RWPE2 (cell line): ENCODE measurements at regions not wholly inside any gene's neighbourhood (a gene's known extent, or its start where the extent isn't known, plus 50 kb on each side); places are given as distances from the start of the nearest gene placed in this dataset.

Experiments
- ATAC-seq: fragments of 200-7000 bp; cut with Tn5 transposase; 3 replicates; pipeline ENCODE4 v1.9.1; 2021; ENCODE audit warnings: low read depth
- DNase-seq: peaks from one replicate; pipeline ENCODE4 v3.0.0-alpha.2; 2020; ENCODE audit warnings: low spot score
- H3K27ac ChIP-seq: fragments of 450-650 bp; 2 replicates; pipeline ENCODE4 v1.5.1; 2017; ENCODE audit warnings: mild to moderate bottlenecking; ENCODE audit not compliant: poor library complexity, severe bottlenecking
- H3K27me3 ChIP-seq: fragments of 250-450 bp; sonication (Bioruptor Pico); 2 replicates; pipeline ENCODE4 v1.5.1; 2021; ENCODE audit warnings: mild to moderate bottlenecking, moderate library complexity; ENCODE audit not compliant: insufficient read depth, poor library complexity, severe bottlenecking
- H3K36me3 ChIP-seq: fragments of 250-450 bp; sonication (Bioruptor Pico); 2 replicates; pipeline ENCODE4 v1.5.1; 2020; ENCODE audit warnings: low read depth, mild to moderate bottlenecking, moderate library complexity
- H3K4me1 ChIP-seq: fragments of 250-450 bp; sonication (Bioruptor Pico); 2 replicates; pipeline ENCODE4 v1.5.1; 2021; ENCODE audit warnings: mild to moderate bottlenecking, moderate library complexity; ENCODE audit not compliant: insufficient read depth, poor library complexity, severe bottlenecking
- H3K4me3 ChIP-seq: fragments of 250-450 bp; sonication (Bioruptor Pico); 2 replicates; pipeline ENCODE4 v1.5.1; 2021; ENCODE audit warnings: mild to moderate bottlenecking, moderate library complexity; ENCODE audit not compliant: severe bottlenecking
- H3K9me3 ChIP-seq: fragments of 250-450 bp; sonication (Bioruptor Pico); 2 replicates; pipeline ENCODE4 v1.5.1; 2021; ENCODE audit warnings: mild to moderate bottlenecking, moderate library complexity; ENCODE audit not compliant: severe bottlenecking
- CTCF ChIP-seq: fragments of 450-650 bp; IDR thresholded peaks from one replicate; pipeline ENCODE4 v1.5.1; 2017; ENCODE audit warnings: mild to moderate bottlenecking, moderate library complexity; ENCODE audit not compliant: poor library complexity, severe bottlenecking

DNA sequence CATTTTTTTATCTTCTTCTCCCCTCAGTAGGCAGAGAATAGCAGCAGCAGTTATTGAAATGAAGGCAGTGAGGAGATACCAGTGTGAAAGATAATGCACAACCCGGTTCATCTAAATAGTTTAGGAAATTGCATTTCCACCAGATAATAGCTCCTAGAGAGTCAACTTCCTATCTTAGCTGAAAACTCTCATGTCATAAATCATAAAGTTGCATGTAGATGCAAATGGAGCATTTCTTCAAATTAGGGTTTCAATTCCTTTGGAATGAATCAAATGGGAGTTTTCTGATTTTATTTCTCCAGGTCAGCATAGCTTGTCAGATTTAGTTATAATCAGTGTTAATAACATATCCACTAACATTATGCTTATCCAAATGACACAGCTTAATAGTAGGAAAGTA, 335.3 kb downstream of the CNTNAP4 start:
- Histone ChIP-seq H3K27me3 (peaks cover 12% of the 10 kb centered on the region), H3K4me1 (no peaks in the 10 kb centered on the region), H3K27ac (no peak overlapping the region), H3K9me3 (no peaks in the 10 kb centered on the region), H3K4me3 (no peak overlapping the region), H3K36me3 (no peaks in the 10 kb centered on the region)
- DNase-seq (no peak), ATAC-seq (no peak)
- no peak for TF ChIP-seq CTCF

- Histone ChIP-seq H3K4me1 (no peaks in the 10 kb centered on the region), H3K36me3 (no peaks in the 10 kb centered on the region), H3K27ac (no peak overlapping the region), H3K27me3 (peaks cover 14% of the 10 kb centered on the region), H3K4me3 (no peak overlapping the region), H3K9me3 (no peaks in the 10 kb centered on the region)
- TF ChIP-seq CTCF, result no peak
- ATAC-seq (no peak), DNase-seq (no peak)
Measured at GRCh38 chr16:76614269-76614668, 337.1 kb downstream of the CNTNAP4 start.

DNA sequence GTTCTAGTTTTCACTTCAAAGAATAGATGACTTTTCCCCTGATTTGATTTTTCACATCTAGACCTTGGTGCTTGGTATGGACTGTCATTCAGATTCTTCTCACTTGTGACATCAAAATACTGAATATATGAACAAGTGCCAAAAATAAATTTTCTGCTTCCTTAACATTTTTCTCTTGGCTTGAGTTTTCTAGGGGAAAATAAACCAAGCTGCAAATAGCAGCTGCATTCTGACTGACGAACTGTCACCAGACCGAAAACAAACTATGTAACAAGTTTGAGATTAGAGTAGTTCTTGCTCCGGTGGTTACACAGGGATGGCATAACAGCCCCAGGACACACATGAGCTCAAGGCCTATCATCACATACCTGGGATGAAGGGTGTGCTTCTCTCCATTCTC, 345.7 kb downstream of the CNTNAP4 start:
- TF ChIP-seq CTCF, result no peak
- no peaks in the 10 kb centered on the region for H3K9me3 ChIP-seq
- DNase-seq (no peak), ATAC-seq (no peak)
- H3K27ac ChIP-seq, result no peak overlapping the region
- peaks cover 2% of the 10 kb centered on the region for H3K27me3 ChIP-seq
- no peaks in the 10 kb centered on the region for H3K36me3 ChIP-seq
- H3K4me3 ChIP-seq, result no peak overlapping the region
- H3K4me1 ChIP-seq, result no peaks in the 10 kb centered on the region

GRCh38 chr16:76634847-76635697, 357.9 kb downstream of the CNTNAP4 start:
- no peak for TF ChIP-seq CTCF
- peaks cover 3% of the 10 kb centered on the region for H3K9me3 ChIP-seq
- no peak overlapping the region for H3K4me3 ChIP-seq
- H3K27me3 ChIP-seq, result peaks cover 4% of the 10 kb centered on the region
- H3K36me3 ChIP-seq, result no peaks in the 10 kb centered on the region
- ATAC-seq, result no peak
- no peaks in the 10 kb centered on the region for H3K4me1 ChIP-seq
- DNase-seq, result no peak
- no peak overlapping the region for H3K27ac ChIP-seq

GRCh38 chr16:76639685-76640289, 362.6 kb downstream of the CNTNAP4 start:
- peak; percentile 78 for ATAC-seq
- Histone ChIP-seq H3K27me3 (peaks cover 5% of the 10 kb centered on the region), H3K36me3 (no peaks in the 10 kb centered on the region), H3K4me1 (no peaks in the 10 kb centered on the region), H3K4me3 (no peak overlapping the region), H3K27ac (no peak overlapping the region), H3K9me3 (no peaks in the 10 kb centered on the region)
- DNase-seq, result no peak
- TF ChIP-seq CTCF, result peak; percentile 68
